SK-N-SH treated with all-trans-retinoic acid at 6 μM for 48 hours (cell line): ENCODE measurements at regions not wholly inside any gene's neighbourhood (a gene's known extent, or its start where the extent isn't known, plus 50 kb on each side); places are given as distances from the start of the nearest gene placed in this dataset.

Source experiments
- BACH2 ChIP-seq: fragments of 250-450 bp; sonication (Bioruptor Pico); IDR thresholded peaks from 2 replicates; pipeline ENCODE4 v1.9.0; 2021; ENCODE audit warnings: mild to moderate bottlenecking, borderline replicate concordance
- CSDC2 ChIP-seq: fragments of 250-450 bp; sonication (Bioruptor Pico); IDR thresholded peaks from 2 replicates; pipeline ENCODE4 v1.5.0; 2020; ENCODE audit warnings: mild to moderate bottlenecking, moderate library complexity
- PPARA ChIP-seq: fragments of 250-450 bp; sonication (Bioruptor Pico); IDR thresholded peaks from 2 replicates; pipeline ENCODE4 v1.5.0; 2020; ENCODE audit warnings: mild to moderate bottlenecking, borderline replicate concordance
- RARB ChIP-seq: fragments of 250-450 bp; sonication (Bioruptor Pico); IDR thresholded peaks from 2 replicates; pipeline ENCODE4 v1.8.0; 2021; ENCODE audit warnings: mild to moderate bottlenecking, moderate library complexity
- TCF4 ChIP-seq: fragments of 250-450 bp; sonication (Bioruptor Pico); IDR thresholded peaks from 2 replicates; pipeline ENCODE4 v1.8.0; 2021; ENCODE audit warnings: mild to moderate bottlenecking, moderate library complexity, borderline replicate concordance
- TOX ChIP-seq: fragments of 250-450 bp; sonication (Bioruptor Pico); IDR thresholded peaks from 2 replicates; pipeline ENCODE4 v1.8.0; 2021; ENCODE audit warnings: mild to moderate bottlenecking, moderate library complexity, borderline replicate concordance
- ZFP3 ChIP-seq: fragments of 250-450 bp; sonication (Bioruptor Pico); IDR thresholded peaks from 2 replicates; pipeline ENCODE4 v1.5.0; 2020; ENCODE audit warnings: mild to moderate bottlenecking, moderate library complexity
- ZFP30 ChIP-seq: fragments of 450-650 bp; formaldehyde crosslinking; IDR thresholded peaks from 2 replicates; pipeline ENCODE4 v1.5.0; 2022; ENCODE audit warnings: mild to moderate bottlenecking, moderate library complexity
- ZNF70 ChIP-seq: fragments of 450-650 bp; formaldehyde crosslinking; IDR thresholded peaks from 2 replicates; pipeline ENCODE4 v1.5.0; 2020; ENCODE audit warnings: mild to moderate bottlenecking, moderate library complexity
- ZNF8 ChIP-seq: fragments of 450-650 bp; formaldehyde crosslinking; IDR thresholded peaks from 2 replicates; pipeline ENCODE4 v1.5.0; 2020; ENCODE audit warnings: mild to moderate bottlenecking, moderate library complexity
- TF ChIP-seq, protein P1 (sequence below): fragments of 250-450 bp; sonication (Bioruptor Pico); IDR thresholded peaks from 2 replicates; pipeline ENCODE4 v1.8.0; 2020; ENCODE audit warnings: mild to moderate bottlenecking, moderate library complexity, borderline replicate concordance
- TF ChIP-seq, protein P2 (sequence below): fragments of 250-450 bp; sonication (Bioruptor Pico); IDR thresholded peaks from 2 replicates; pipeline ENCODE4 v1.5.1; 2020; ENCODE audit warnings: low read depth, mild to moderate bottlenecking, moderate library complexity
- TF ChIP-seq, protein P3 (sequence below): fragments of 250-450 bp; sonication (Bioruptor Pico); IDR thresholded peaks from 2 replicates; pipeline ENCODE4 v1.5.1; 2021; ENCODE audit warnings: mild to moderate bottlenecking, moderate library complexity
- TF ChIP-seq, protein P4 (sequence below): fragments of 250-450 bp; sonication (Bioruptor Pico); IDR thresholded peaks from 2 replicates; pipeline ENCODE4 v1.8.0; 2021; ENCODE audit warnings: low read depth, mild to moderate bottlenecking, moderate library complexity, borderline replicate concordance

DNA sequence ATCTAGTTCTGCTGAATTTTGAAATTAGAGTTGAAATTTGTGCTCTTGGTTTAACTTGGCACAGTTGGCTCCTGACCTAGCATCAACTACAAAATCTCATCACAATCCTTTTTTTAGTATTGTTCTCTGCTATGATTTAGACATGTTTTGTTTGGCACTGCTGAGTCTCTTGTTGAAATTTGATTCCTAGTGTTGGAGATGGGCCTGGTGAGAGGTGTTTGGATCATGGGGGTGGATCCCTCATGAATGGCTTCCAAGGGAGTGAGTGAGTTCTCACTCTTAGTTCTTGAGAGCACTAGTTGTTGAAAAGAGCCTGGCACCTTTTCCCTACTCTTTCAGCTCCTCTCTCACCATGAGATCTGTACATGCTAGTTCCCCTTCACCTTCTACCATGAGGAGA, 605.6 kb upstream of the SLC39A10 start:
- no peak for TF ChIP-seq ZFP30 (CRISPR knock-in tag)
- TF ChIP-seq, protein P1, sequence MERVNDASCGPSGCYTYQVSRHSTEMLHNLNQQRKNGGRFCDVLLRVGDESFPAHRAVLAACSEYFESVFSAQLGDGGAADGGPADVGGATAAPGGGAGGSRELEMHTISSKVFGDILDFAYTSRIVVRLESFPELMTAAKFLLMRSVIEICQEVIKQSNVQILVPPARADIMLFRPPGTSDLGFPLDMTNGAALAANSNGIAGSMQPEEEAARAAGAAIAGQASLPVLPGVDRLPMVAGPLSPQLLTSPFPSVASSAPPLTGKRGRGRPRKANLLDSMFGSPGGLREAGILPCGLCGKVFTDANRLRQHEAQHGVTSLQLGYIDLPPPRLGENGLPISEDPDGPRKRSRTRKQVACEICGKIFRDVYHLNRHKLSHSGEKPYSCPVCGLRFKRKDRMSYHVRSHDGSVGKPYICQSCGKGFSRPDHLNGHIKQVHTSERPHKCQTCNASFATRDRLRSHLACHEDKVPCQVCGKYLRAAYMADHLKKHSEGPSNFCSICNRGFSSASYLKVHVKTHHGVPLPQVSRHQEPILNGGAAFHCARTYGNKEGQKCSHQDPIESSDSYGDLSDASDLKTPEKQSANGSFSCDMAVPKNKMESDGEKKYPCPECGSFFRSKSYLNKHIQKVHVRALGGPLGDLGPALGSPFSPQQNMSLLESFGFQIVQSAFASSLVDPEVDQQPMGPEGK: no peak
- TF ChIP-seq, protein P2, sequence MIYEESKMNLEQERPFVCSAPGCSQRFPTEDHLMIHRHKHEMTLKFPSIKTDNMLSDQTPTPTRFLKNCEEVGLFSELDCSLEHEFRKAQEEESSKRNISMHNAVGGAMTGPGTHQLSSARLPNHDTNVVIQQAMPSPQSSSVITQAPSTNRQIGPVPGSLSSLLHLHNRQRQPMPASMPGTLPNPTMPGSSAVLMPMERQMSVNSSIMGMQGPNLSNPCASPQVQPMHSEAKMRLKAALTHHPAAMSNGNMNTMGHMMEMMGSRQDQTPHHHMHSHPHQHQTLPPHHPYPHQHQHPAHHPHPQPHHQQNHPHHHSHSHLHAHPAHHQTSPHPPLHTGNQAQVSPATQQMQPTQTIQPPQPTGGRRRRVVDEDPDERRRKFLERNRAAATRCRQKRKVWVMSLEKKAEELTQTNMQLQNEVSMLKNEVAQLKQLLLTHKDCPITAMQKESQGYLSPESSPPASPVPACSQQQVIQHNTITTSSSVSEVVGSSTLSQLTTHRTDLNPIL (CRISPR knock-in tag): no peak
- TF ChIP-seq RARB (CRISPR knock-in tag): no peak
- no peak for TF ChIP-seq PPARA (CRISPR knock-in tag)
- TF ChIP-seq CSDC2 (CRISPR knock-in tag): no peak
- TF ChIP-seq ZFP3 (CRISPR knock-in tag): no peak
- TF ChIP-seq BACH2 (CRISPR knock-in tag): no peak
- no peak for TF ChIP-seq ZNF70
- TF ChIP-seq, protein P3, sequence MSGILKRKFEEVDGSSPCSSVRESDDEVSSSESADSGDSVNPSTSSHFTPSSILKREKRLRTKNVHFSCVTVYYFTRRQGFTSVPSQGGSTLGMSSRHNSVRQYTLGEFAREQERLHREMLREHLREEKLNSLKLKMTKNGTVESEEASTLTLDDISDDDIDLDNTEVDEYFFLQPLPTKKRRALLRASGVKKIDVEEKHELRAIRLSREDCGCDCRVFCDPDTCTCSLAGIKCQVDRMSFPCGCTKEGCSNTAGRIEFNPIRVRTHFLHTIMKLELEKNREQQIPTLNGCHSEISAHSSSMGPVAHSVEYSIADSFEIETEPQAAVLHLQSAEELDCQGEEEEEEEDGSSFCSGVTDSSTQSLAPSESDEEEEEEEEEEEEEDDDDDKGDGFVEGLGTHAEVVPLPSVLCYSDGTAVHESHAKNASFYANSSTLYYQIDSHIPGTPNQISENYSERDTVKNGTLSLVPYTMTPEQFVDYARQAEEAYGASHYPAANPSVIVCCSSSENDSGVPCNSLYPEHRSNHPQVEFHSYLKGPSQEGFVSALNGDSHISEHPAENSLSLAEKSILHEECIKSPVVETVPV (CRISPR knock-in tag): no peak
- TF ChIP-seq TCF4 (CRISPR knock-in tag): no peak
- no peak for TF ChIP-seq ZNF8
- TF ChIP-seq TOX (CRISPR knock-in tag): no peak
- TF ChIP-seq, protein P4, sequence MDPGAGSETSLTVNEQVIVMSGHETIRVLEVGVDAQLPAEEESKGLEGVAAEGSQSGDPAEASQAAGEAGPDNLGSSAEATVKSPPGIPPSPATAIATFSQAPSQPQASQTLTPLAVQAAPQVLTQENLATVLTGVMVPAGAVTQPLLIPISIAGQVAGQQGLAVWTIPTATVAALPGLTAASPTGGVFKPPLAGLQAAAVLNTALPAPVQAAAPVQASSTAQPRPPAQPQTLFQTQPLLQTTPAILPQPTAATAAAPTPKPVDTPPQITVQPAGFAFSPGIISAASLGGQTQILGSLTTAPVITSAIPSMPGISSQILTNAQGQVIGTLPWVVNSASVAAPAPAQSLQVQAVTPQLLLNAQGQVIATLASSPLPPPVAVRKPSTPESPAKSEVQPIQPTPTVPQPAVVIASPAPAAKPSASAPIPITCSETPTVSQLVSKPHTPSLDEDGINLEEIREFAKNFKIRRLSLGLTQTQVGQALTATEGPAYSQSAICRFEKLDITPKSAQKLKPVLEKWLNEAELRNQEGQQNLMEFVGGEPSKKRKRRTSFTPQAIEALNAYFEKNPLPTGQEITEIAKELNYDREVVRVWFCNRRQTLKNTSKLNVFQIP (CRISPR knock-in tag): no peak
